ENCODE measurements at regions not wholly inside any gene's neighbourhood (a gene's known extent, or its start where the extent isn't known, plus 50 kb on each side); places are given as distances from the start of the nearest gene placed in this dataset.

- Histone ChIP-seq H3K9ac (ENCODE audit: low read length) (no peak overlapping the region), H2AFZ (ENCODE audit: low read depth, low read length) (no peak overlapping the region), H3K4me2 (ENCODE audit: low read length) (no peak overlapping the region), H3K9me3 (ENCODE audit: insufficient read depth, low read length) (0 out of 2 replicates have a peak, but pooled peaks cover 10% of the 10 kb centered on the region), H3K79me2 (ENCODE audit: low read length) (no peaks in the 10 kb centered on the region), H3K4me1 (ENCODE audit: low read length) (no peaks in the 10 kb centered on the region), H3K27ac (ENCODE audit: low read length) (no peak overlapping the region), H4K20me1 (ENCODE audit: insufficient read depth, low read length) (no peaks in the 10 kb centered on the region), H3K4me3 (ENCODE audit: low read length) (no peak overlapping the region), H3K36me3 (replicated peaks; ENCODE audit: low read depth, low read length) (no peaks in the 10 kb centered on the region), H3K27me3 (ENCODE audit: low read depth, low read length) (no peaks in the 10 kb centered on the region)
- TF ChIP-seq EZH2phosphoT487 (IDR thresholded peaks at IDR 0.05; ENCODE audit: low read depth) (no peak), CTCF (IDR thresholded peaks at IDR 0.05; ENCODE audit: low read depth, low read length) (no peak)
Measured at GRCh38 chr2:126385983-126386382, 270.0 kb upstream of the GYPC start.

GRCh38 chr2:126389446-126389845 lies 266.5 kb upstream of the GYPC start:
- no peak overlapping the region for H3K4me2 ChIP-seq (ENCODE audit: low read length)
- no peak overlapping the region for H3K27ac ChIP-seq (ENCODE audit: low read length)
- H2AFZ ChIP-seq (ENCODE audit: low read depth, low read length), result no peak overlapping the region
- H3K36me3 ChIP-seq (replicated peaks; ENCODE audit: low read depth, low read length), result no peaks in the 10 kb centered on the region
- H3K9ac ChIP-seq (ENCODE audit: low read length), result no peak overlapping the region
- H3K79me2 ChIP-seq (ENCODE audit: low read length), result no peaks in the 10 kb centered on the region
- no peaks in the 10 kb centered on the region for H4K20me1 ChIP-seq (ENCODE audit: insufficient read depth, low read length)
- H3K9me3 ChIP-seq (ENCODE audit: insufficient read depth, low read length), result peaks cover 10% of the 10 kb centered on the region; the same call in 1 of the 2 replicates
- H3K27me3 ChIP-seq (ENCODE audit: low read depth, low read length), result no peaks in the 10 kb centered on the region
- H3K4me1 ChIP-seq (ENCODE audit: low read length), result no peaks in the 10 kb centered on the region
- no peak for TF ChIP-seq CTCF (IDR thresholded peaks at IDR 0.05; ENCODE audit: low read depth, low read length)
- no peak for TF ChIP-seq EZH2phosphoT487 (IDR thresholded peaks at IDR 0.05; ENCODE audit: low read depth)
- no peak overlapping the region for H3K4me3 ChIP-seq (ENCODE audit: low read length)

GRCh38 chr2:126392889-126393288 lies 263.1 kb upstream of the GYPC start:
- no peaks in the 10 kb centered on the region for H4K20me1 ChIP-seq (ENCODE audit: insufficient read depth, low read length)
- no peaks in the 10 kb centered on the region; the same call in 1 of the 2 replicates for H3K9me3 ChIP-seq (ENCODE audit: insufficient read depth, low read length)
- no peak overlapping the region for H2AFZ ChIP-seq (ENCODE audit: low read depth, low read length)
- no peaks in the 10 kb centered on the region for H3K79me2 ChIP-seq (ENCODE audit: low read length)
- no peaks in the 10 kb centered on the region for H3K36me3 ChIP-seq (replicated peaks; ENCODE audit: low read depth, low read length)
- no peaks in the 10 kb centered on the region for H3K27me3 ChIP-seq (ENCODE audit: low read depth, low read length)
- TF ChIP-seq EZH2phosphoT487 (IDR thresholded peaks at IDR 0.05; ENCODE audit: low read depth) (no peak), CTCF (IDR thresholded peaks at IDR 0.05; ENCODE audit: low read depth, low read length) (no peak)
- H3K4me2 ChIP-seq (ENCODE audit: low read length), result no peak overlapping the region
- no peak overlapping the region for H3K9ac ChIP-seq (ENCODE audit: low read length)
- H3K27ac ChIP-seq (ENCODE audit: low read length), result no peak overlapping the region
- no peak overlapping the region for H3K4me3 ChIP-seq (ENCODE audit: low read length)
- H3K4me1 ChIP-seq (ENCODE audit: low read length), result no peaks in the 10 kb centered on the region

GRCh38 chr2:126399001-126399400 lies 257.0 kb upstream of the GYPC start:
- Histone ChIP-seq H3K9ac (ENCODE audit: low read length) (no peak overlapping the region), H3K27ac (ENCODE audit: low read length) (no peak overlapping the region), H3K27me3 (ENCODE audit: low read depth, low read length) (no peaks in the 10 kb centered on the region), H2AFZ (ENCODE audit: low read depth, low read length) (no peak overlapping the region), H4K20me1 (ENCODE audit: insufficient read depth, low read length) (no peaks in the 10 kb centered on the region), H3K9me3 (ENCODE audit: insufficient read depth, low read length) (no peaks in the 10 kb centered on the region), H3K79me2 (ENCODE audit: low read length) (no peaks in the 10 kb centered on the region), H3K36me3 (replicated peaks; ENCODE audit: low read depth, low read length) (no peaks in the 10 kb centered on the region), H3K4me3 (ENCODE audit: low read length) (no peak overlapping the region), H3K4me1 (ENCODE audit: low read length) (no peaks in the 10 kb centered on the region), H3K4me2 (ENCODE audit: low read length) (no peak overlapping the region)
- TF ChIP-seq EZH2phosphoT487 (IDR thresholded peaks at IDR 0.05; ENCODE audit: low read depth) (no peak), CTCF (IDR thresholded peaks at IDR 0.05; ENCODE audit: low read depth, low read length) (peak; percentile 31)
